Panc1 (cell line): ENCODE measurements at regions not wholly inside any gene's neighbourhood (a gene's known extent, or its start where the extent isn't known, plus 50 kb on each side); places are given as distances from the start of the nearest gene placed in this dataset.

ENCODE experiments used
- POLR2AphosphoS5 ChIP-seq: IDR thresholded peaks from 2 replicates; pipeline ENCODE4 v1.6.1; 2012; ENCODE audit warnings: mild to moderate bottlenecking, low read depth, low read length, moderate library complexity
- TF ChIP-seq, protein P1 (sequence below): fragments of 450-650 bp; IDR thresholded peaks from 2 replicates; pipeline ENCODE4 v1.5.1; 2017; ENCODE audit warnings: mild to moderate bottlenecking

DNA sequence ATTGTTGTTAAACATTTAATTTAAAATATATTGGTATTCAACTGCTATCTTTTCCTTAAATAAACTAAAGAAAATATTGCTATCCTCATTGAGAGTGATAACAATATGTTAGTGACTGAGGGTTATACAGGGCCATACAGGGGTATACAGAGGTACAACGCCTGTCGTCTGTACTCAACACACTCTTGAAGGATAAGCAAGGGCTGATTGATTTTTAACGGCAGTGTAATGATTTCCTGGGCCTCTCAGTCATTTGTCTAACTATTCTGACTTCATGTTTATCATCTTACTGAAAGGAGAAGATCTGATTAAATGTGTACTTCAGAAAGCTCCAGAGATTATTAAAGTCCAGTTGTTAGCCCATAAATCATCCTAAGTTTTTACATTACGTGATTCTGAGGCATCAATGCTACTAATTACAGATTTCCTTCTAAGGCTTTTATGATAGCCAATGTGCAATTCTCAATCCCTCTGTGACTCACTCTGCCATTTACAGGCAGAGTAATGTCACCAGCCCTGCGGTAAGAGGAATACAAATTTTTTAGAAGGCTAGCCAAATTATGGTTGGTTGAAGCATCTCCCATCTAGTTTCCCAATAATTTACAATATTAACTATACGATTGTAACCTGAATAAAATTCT lies 893.0 kb upstream of the CHAC2 start:
- TF ChIP-seq POLR2AphosphoS5 = no peak
- TF ChIP-seq, protein P1, sequence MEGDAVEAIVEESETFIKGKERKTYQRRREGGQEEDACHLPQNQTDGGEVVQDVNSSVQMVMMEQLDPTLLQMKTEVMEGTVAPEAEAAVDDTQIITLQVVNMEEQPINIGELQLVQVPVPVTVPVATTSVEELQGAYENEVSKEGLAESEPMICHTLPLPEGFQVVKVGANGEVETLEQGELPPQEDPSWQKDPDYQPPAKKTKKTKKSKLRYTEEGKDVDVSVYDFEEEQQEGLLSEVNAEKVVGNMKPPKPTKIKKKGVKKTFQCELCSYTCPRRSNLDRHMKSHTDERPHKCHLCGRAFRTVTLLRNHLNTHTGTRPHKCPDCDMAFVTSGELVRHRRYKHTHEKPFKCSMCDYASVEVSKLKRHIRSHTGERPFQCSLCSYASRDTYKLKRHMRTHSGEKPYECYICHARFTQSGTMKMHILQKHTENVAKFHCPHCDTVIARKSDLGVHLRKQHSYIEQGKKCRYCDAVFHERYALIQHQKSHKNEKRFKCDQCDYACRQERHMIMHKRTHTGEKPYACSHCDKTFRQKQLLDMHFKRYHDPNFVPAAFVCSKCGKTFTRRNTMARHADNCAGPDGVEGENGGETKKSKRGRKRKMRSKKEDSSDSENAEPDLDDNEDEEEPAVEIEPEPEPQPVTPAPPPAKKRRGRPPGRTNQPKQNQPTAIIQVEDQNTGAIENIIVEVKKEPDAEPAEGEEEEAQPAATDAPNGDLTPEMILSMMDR = no peak
